ENCODE measurements at regions not wholly inside any gene's neighbourhood (a gene's known extent, or its start where the extent isn't known, plus 50 kb on each side); places are given as distances from the start of the nearest gene placed in this dataset.
"Not testable (repeated sequence)": the region's sequence is repeated elsewhere in the genome, so short reads cannot be mapped to it uniquely, and the experiment has no call there.

- no peak for DNase-seq (ENCODE audit: low read depth, low spot score)
These were observed 145.5 kb upstream of the POGK start for GRCh38 chr1:166693673-166694297.

DNA sequence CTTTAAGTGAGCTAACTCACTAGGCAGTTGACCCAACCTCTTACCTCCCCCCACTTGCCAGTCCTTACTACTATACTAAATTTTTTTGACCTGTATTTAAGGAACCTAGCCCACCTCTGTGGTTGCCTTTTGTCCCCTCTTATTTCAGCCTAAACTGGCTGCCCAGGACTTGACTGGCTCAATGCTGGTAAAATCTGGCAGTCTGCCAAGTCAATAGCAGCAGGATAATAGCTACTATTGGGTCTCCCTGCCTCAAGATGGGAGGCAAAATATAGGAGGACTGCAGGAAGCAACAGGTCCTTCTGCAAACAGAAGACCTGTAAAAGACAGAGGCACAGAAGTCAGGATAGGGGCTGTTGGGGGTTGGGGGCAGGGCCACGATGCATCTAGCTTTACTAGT, 144.2 kb upstream of the POGK start:
- no peak for DNase-seq (ENCODE audit: low read depth, low spot score)

GRCh38 chr1:166695834-166696233, 143.4 kb upstream of the POGK start:
- DNase-seq (ENCODE audit: low read depth, low spot score), result not testable (repeated sequence)

- DNase-seq (ENCODE audit: low read depth, low spot score), result no peak
These were observed 140.5 kb upstream of the POGK start for GRCh38 chr1:166698771-166699170.

DNA sequence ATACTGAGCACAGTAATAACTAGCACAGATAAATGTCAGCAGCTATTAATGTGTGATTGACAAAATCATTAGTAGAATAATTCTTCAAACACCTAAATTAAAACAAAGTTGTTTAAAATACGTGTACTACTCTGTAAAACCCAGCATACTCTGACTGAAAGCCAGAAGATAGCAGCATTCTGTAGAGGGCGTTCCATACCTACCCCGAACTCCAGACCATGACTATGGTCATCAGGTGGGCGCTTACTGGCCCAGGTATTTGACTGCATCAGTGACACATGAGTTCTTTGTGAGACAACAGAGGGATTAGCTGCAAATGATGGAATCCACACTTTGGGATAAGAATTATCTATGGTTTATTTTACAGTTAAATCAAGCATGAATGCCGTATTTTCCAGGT, 139.7 kb upstream of the POGK start:
- DNase-seq (ENCODE audit: low read depth, low spot score), result no peak

- DNase-seq (ENCODE audit: low read depth, low spot score), result no peak
These were observed 138.6 kb upstream of the POGK start for GRCh38 chr1:166700696-166701095.

DNA sequence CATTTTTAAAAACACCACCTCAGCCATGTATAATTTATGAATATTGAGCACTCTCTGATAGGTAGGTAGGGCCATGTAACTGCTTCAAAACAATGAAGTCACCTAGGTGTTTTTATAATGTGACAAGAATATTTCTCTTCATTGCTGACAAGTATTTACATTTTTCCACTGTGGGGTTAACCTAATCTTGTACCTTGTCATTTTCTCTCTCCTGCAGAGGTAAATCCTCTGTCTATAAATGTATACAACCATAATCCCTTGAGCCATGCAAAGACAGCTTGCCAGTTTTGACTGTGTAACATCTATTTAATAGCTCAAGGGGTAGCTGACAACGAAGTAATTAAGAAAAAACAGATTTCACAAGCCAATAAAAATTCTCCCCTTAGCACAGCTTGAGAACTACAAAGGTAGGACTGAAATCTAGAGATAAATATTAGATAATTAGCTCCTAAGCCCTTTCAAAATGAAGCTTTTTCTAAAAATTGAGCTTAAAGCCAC, 137.6 kb upstream of the POGK start:
- no peak for DNase-seq (ENCODE audit: low read depth, low spot score)

- no peak for DNase-seq (ENCODE audit: low read depth, low spot score)
These were observed 136.1 kb upstream of the POGK start for GRCh38 chr1:166703141-166703540.

DNA sequence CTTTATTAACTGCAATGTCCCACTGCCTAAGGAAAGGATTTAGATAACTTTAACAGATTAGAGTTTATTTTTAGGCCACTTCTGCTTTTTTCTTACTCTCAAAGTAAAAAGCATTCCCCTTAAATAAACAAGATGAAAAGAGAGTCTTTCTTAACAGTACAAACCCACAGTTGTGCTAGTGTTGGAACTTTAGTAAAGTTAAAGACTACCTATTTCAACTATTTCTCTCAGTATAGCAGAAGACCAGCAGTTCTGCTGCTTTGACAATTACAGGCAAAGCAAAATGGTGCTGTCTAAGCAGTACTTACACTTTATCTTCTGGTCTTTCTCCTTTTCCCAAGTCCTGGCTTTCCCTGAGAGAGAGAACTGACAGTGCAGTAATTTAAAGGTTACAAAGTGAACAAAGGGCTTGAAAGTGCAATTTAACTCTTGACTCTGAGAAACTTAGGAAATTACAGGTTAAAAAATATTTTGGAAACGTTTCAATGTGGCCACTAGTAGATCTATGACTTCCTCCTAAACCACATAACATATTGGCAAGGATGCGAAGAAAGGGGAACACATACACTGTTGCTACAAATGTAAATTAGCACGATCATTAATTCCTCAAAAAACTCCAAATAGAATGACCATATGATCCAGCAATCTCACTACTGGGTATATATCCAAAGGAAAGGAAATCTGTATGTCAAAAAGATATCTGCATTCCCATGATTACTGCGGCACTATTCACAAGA, 135.4 kb upstream of the POGK start:
- DNase-seq (ENCODE audit: low read depth, low spot score), result no peak

DNA sequence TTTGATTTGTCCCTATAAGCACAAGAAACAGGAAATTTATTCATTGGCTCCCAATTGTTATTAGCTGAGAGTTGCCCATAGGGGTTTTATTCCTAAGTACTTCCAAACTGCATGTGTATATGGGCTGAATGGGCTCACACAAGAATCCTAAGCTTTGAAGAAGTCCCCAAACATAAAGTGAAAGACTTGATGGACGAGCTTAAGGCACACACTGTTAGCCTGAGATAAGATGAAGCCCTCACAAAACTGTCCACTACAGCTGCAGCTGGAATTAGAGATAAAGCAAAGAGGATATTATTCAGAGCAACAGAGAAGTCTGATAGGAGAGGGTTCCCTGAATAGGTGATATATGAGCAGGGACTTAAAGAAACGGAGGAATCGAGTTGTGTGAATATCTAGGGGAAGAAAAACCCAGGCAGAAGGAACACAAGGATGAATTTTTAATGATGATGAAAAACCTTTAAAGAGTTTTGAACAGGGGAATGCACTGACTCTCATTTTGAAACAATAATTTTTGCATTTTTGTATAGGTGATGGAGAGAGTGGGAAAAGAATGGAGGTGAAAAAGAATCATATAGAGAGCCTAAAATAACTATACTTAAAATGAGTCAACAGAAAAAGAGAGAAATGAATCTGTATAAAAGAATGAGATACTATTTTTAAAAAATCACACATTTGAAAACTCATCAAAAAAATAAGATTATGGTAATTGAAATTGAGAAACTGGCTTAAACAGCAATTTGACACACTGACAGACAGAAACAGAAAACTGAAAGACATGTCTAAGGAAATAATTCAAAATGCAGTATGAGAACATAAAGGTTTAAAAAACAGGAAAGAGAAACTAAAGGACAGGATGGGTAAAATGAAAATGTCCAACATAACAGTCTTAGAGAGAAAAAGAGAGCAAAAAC, 133.6 kb upstream of the POGK start:
- DNase-seq (ENCODE audit: low read depth, low spot score), result no peak

GRCh38 chr1:166716620-166717019, 122.7 kb upstream of the POGK start:
- DNase-seq (ENCODE audit: low read depth, low spot score), result no peak

- DNase-seq (ENCODE audit: low read depth, low spot score), result no peak
These were observed 118.1 kb upstream of the POGK start for GRCh38 chr1:166721145-166721544.

GRCh38 chr1:166730299-166730888, 108.9 kb upstream of the POGK start:
- no peak for DNase-seq (ENCODE audit: low read depth, low spot score)

DNA sequence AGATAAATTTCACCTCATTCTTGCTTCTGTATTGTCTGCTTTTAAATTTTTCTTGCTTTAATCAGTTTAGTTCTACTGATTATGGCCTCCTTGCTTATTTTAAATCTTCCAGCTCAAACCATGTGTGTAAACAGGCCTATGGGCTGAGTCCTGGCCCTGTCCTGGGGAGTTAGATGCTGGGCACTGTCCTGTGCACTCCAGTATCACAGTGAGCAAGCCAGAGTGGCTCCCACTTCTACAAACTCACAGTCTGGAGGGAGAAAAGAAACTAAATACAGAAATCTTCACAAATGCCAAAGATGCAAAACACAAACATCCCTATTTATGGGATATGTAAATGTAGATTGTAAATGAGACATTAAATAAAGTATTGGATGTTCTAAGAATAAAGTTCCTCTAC, 101.1 kb upstream of the POGK start:
- DNase-seq (ENCODE audit: low read depth, low spot score), result no peak

DNA sequence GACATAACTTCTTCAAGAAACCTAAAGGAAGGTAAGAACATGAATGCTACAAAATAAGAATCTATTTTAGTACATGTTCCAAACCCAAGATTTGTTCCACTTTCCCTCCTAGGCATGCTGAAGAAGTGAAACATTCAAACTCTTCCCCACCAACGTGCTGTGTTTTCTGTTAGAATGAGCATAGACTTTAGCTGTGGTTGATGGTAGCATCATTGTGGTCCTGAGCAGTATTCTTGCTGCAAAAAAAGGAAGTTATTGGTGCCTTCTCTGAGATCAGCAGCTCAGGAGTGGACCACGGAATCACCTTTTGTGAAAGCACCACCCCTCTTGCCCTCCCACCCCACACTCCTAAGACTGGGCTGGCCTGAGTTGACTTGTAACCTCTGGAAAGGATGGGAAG, 100.4 kb upstream of the POGK start:
- DNase-seq (ENCODE audit: low read depth, low spot score), result no peak

DNA sequence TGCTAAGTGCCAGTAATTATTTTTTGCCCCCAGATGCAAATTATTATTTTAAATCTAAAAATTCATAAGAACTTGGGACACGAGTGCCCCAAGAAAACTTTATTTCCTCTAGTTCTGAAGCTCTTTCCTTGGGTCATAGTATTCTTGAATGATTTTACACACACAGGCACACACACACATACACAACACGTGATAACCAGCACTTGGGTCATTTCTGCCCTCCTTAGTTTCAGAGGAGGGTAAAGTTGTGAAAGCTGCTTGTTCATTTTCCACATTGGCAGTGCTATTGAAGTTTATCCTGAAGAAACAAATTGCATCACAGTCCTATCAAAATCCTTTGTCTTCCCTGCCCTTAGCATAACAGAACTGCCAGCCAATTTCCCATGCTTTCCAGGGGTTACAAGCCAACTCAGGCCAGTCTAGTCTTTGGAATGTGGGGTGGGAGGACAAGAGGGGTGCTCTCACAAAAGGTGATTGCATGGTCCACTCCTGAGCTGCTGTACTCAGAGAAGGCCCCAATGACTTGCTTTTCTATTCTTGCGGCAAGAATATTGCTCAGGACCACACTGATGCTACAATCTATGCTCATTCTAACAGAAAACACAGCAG, 98.5 kb upstream of the POGK start:
- DNase-seq (ENCODE audit: low read depth, low spot score), result no peak

- DNase-seq (ENCODE audit: low read depth, low spot score), result no peak
These were observed 76.0 kb upstream of the POGK start for GRCh38 chr1:166763318-166763717.

GRCh38 chr1:166766942-166767341, 72.3 kb upstream of the POGK start:
- DNase-seq (ENCODE audit: low read depth, low spot score), result no peak

DNA sequence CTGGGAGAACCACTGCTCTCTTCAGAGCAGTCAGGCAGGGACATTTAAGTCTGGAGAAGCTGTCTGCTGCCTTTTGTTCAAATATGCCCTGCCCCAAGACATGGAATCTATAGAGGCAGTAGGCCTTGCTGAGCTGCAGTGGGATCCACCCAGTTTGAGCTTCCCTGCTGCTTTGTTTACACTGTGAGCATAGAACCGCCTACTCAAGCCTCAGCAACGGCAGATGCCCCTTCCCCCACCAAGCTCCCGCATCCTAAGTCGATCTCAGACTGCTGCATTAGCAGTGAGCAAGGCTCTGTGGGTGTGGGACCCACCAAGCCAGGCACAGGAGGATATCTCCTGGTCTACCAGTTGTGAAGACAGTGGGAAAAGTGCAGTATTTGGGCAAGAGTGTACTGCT, 54.6 kb upstream of the POGK start:
- not testable (repeated sequence) for DNase-seq (ENCODE audit: low read depth, low spot score)

DNA sequence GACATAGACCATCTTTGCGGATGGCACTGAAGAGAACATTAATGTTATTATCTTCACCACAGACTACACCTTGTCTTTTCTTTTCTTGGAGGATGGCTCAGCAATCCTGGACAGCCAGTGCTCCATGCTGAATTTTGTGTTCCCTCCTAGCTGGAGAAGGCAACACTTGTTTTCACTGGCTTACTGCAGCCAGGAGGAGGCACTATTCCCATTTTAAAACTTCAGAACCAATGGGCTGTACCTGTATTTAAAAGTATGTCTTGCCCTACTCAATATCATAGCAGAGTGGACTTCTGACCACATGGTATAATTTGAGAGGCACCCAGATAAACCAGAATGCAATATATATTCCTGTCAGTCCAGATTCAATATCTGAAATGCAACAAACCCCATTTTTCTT, 53.3 kb upstream of the POGK start:
- DNase-seq (ENCODE audit: low read depth, low spot score), result no peak

- no peak for DNase-seq (ENCODE audit: low read depth, low spot score)
These were observed 50.0 kb upstream of the POGK start for GRCh38 chr1:166789286-166789685.
